LNCaP clone FGC (cell line): ENCODE measurements at regions not wholly inside any gene's neighbourhood (a gene's known extent, or its start where the extent isn't known, plus 50 kb on each side); places are given as distances from the start of the nearest gene placed in this dataset.

Source experiments
- DNase-seq: peaks from one replicate; pipeline ENCODE4 v3.0.0-alpha.2; 2011; ENCODE audit warnings: low read depth
- H3K4me3 ChIP-seq: 2 replicates; pipeline ENCODE4 v1.5.1; 2011; ENCODE audit warnings: mild to moderate bottlenecking, low read depth, low read length, control low read depth
- TF ChIP-seq, protein P1 (sequence below): IDR thresholded peaks from 2 replicates; pipeline ENCODE4 v1.5.1; 2012; ENCODE audit warnings: mild to moderate bottlenecking; ENCODE audit not compliant: control insufficient read depth, insufficient read depth; ENCODE audit errors: extremely low read depth

DNA sequence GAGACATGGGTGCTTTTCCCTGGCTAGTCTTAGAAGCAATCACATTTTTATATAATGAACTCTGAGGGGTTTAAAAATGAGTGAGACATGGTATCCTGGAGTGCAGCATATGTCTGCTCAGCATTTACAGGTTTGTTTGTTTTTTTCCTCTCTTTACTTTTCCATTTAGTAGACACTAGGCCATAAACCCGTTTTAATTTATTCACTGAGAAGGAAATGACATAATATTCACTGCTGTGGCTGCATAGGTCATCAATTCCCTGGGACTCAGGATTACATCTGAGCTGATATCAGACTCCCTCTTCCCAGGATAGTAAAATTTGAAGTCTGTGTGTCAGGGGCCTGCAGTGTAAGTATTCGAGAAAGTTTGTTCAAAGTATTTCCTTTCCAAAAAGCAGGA, 178.9 kb upstream of the SPRY1 start:
- H3K4me3 ChIP-seq: no peak overlapping the region
- TF ChIP-seq, protein P1, sequence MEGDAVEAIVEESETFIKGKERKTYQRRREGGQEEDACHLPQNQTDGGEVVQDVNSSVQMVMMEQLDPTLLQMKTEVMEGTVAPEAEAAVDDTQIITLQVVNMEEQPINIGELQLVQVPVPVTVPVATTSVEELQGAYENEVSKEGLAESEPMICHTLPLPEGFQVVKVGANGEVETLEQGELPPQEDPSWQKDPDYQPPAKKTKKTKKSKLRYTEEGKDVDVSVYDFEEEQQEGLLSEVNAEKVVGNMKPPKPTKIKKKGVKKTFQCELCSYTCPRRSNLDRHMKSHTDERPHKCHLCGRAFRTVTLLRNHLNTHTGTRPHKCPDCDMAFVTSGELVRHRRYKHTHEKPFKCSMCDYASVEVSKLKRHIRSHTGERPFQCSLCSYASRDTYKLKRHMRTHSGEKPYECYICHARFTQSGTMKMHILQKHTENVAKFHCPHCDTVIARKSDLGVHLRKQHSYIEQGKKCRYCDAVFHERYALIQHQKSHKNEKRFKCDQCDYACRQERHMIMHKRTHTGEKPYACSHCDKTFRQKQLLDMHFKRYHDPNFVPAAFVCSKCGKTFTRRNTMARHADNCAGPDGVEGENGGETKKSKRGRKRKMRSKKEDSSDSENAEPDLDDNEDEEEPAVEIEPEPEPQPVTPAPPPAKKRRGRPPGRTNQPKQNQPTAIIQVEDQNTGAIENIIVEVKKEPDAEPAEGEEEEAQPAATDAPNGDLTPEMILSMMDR: no peak
- DNase-seq: peak; percentile 7

DNA sequence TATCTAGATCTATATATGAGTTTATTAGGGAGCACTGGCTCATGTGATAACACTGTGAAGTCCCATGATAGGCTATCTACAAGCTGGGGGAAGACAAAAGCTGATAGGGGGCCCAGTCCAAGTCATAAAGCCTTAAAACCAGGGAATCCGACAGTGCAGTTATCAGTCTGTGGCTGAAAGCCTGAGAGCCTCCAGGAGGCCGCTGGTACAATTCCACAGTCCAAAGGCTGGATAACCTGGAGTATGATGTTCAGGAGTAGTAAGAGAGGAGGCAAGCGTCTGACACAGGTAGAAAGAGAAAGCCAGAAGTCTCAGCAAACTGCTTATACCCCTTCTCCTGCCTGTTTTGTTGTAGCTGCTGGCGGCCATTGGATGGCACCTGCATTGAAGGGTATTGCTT, 177.6 kb upstream of the SPRY1 start:
- no peak for DNase-seq
- no peak overlapping the region for H3K4me3 ChIP-seq
- TF ChIP-seq, protein P1: no peak

DNA sequence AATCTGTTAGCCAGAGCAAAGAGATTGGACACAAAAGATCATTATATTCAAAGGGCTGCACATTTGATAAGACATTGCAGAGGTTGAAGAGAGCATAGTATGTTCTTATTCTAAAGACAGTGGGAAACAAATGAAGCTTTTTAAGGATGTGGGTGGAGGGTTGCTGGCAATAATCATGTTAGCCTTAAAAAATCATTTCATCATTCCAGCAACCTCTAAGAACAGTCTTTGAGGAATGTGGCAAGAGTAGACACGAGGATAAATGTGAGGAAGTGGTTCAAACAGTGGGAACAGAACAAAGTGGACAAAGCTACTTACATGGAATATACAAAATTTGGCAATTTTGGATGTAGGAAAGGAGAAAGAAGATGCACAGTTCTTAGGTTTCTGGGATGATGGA, 167.3 kb upstream of the SPRY1 start:
- TF ChIP-seq, protein P1: no peak

DNA sequence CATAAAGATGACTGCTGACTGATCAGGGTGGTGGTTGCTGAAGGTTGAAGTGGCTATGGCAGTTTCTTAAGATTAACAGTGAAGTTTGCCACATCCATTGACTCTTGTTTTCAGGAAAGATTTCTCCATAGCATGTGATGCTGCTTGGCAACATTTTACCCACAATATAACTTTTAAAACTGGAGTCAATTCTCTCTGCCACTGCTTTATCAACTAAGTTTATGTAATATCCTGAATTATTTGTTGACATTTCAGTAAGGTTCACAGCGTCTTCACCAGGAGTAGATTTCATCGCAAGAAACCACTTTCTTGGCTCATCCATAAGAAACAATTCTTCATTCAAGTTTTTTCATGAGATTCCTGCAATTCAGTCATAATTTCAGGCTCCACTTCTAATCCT, 166.5 kb upstream of the SPRY1 start:
- no peak for DNase-seq
- TF ChIP-seq, protein P1: no peak
- H3K4me3 ChIP-seq: no peak overlapping the region

More for the DNA sequence above, 167.3 kb upstream of the SPRY1 start:
- DNase-seq: no peak
- H3K4me3 ChIP-seq: no peak overlapping the region

DNA sequence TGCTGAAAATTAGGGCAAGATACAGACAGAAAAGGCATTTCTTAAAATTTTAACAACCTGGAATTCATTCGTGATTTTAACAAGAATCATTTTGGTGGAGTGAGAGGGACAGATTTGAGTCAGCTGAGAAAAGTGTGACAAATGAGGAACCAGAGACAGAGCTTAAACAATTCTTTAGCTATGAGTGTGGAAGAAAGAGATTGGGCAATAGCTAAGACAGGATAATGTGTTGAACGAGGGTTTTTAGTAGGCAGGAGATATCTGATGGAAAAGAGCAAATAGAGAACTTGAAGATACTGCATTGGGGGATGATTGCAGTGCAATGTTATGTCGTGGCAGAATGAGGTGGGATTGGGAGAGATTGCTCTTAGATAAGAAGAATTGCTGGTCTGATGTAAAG, 164.2 kb upstream of the SPRY1 start:
- no peak for DNase-seq
- TF ChIP-seq, protein P1: no peak

DNA sequence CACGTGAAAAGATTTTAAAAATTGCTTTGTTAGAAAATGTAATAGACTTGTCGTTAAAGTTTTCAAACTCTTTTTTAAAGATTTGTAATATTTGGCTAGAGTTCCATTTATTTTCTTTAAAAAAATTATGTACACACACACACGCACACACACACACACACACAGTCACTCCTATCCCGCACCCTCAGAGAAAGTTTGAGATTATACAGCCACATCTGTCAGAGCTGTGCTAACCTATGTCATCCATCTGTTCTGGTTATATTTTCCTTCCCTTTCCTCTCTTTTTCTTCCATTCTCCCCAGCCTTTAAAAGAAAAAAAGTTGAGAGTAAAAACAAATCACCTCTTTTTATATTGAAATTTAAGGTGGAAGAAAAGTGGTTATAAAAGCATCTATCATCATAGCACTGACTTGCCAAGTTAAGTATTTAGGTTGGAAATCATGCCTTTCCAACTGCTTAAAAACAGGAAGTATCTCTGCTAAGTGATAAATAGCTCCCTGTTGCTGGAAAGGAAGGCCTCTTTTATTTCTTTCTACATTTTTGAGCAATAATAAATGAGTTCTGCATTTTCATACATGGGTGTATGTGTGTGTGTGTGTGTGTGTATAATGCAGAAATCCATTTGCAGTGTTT, 163.3 kb upstream of the SPRY1 start:
- no peak for DNase-seq
- TF ChIP-seq, protein P1: no peak
- H3K4me3 ChIP-seq: no peak overlapping the region

More for the DNA sequence above, 164.2 kb upstream of the SPRY1 start:
- H3K4me3 ChIP-seq: no peak overlapping the region

DNA sequence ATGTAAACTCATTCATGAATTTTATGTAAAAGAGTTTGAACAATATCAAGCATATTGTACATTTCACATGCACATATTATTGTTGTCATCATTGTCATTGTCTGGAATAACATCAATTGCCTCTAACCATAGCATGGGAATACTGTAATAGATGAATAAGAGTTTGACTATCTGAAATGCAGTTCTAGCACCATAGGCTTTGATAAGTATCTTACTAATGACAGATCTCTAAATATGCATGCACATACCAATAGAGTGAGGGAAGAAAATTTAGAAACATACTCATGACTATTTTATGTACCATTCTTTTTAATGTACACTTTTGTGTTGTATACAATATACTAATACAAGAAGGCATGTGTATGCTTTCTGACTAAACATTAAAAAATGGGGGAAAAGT, 161.6 kb upstream of the SPRY1 start:
- no peak for DNase-seq

More for the DNA sequence above, 161.6 kb upstream of the SPRY1 start:
- no peak overlapping the region for H3K4me3 ChIP-seq
- TF ChIP-seq, protein P1: no peak
